GM21723 (cell line): ENCODE measurements at regions not wholly inside any gene's neighbourhood (a gene's known extent, or its start where the extent isn't known, plus 50 kb on each side); places are given as distances from the start of the nearest gene placed in this dataset.

Source experiments
- ATAC-seq: cut with Tn5 transposase; IDR thresholded peaks from one replicate; pipeline ENCODE4 v1.9.1; 2021; ENCODE audit warnings: mild to moderate bottlenecking, moderate library complexity; ENCODE audit not compliant: unreplicated experiment

DNA sequence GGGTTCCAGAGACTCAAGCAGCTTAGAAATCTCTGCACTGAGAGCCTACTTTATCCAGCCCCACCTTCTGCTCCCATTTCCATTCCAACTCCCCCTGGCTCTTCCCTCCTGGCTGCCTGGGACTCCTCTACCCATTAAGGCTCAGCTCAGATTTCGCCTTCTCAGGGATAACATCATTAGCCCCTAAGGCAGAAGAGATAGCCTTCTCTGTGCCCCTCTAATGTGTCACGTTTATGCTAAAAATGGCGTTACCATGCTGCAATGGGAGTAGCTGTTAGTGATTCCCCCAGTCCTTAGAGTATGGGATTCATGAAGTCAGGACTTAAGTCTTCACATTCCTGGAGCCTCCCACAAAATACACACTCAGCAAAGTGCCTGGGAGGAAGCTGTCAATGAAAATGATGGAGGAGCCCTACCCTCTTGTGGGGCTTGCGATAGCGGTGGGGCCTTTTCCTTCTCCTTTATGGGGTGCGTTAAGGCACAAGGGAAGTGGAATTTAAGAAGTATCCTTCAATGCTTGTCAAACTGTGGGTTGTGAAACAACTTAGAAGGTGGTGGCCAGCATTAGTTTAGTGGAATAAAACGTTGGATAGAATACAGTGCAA, 144.7 kb upstream of the COPS8 start:
- no peak for ATAC-seq

DNA sequence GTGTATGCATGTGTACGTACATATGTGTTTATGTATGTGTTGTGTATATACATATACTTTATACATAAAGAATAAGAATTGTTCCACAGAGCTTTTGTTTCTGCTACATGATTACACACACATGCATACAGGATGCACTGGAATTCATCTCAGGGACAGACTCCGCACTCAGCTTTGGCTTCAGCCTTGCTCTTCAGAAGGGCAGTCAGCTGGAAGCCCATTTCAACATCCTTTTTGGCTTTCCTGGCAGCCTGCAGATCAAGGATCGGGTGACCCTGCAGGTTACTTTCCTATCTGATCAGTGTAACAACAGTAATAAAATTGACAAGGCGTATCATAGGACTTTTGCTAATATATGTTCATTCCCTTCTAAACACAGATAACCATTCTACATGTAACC, 144.1 kb upstream of the COPS8 start:
- ATAC-seq, result no peak

GRCh38 chr2:236942554-236942953, 143.1 kb upstream of the COPS8 start:
- no peak for ATAC-seq

DNA sequence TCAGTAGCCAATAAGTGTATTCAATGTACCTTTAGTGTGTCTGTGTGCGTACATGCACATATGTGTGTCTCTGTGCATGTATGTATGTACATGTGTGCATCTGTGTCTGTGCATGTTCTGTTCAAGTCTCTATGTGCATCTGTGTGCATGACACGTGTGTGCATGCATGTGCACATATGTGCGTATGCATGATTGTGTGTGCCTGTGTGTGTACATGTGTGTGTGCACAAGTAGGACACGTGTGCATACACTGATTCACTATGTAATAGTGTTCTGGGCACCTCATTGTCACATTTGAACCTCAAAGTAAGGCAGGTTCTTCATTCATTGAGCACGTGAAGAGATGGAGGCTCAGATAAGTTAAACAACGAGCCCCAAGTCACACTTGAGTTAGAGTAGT, 142.6 kb upstream of the COPS8 start:
- no peak for ATAC-seq

DNA sequence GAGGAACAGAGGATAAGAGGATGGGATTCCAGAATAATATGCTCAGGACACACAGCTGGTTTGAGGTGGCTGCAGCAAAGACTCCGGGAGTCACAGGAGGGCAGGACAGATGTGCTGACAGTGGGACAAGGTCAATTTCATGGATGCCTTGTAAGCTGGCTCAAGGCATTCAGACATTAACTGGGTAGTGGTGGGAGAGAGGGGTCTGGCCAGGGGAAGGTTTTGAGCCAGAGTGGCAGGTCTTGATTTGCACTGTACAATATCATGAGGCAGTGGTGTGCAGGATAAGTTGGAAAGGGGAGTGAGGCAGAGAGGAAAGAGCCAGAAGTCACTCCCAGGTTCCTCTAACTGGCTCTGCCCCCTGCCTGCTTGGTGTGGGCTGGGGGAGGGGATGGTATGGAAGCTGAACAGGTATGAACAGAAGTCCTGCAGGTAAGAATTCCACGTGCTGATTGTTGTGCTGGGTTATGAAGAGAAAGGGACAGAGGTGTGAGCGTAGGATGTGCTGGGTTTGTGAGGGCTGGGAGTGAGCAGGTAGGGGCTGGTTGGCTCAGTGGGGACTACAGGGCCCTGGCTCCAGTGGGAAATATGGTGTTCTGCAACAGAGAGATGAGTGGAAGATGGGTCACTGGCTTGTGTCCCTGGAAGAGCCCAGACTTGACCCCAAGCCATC, 141.7 kb upstream of the COPS8 start:
- ATAC-seq, result no peak

DNA sequence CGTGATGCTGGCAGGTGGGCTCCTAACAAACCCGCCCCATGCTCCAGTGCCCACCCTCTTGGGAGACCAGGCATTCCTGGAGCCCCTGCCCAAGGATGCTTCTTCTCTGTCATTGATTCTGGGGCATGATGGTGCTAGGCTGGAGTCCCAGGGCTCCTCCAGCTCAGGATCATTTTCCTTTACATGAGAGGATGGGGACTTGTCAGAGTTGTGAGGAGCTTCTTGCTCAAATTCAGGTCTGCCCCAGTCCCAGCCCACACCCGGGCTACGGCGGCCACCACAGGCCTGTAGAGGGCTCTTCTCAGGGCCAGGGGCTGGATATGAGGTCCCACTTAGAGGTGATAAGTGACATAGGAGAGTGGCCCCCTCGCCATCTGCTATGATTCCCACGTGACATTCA, 141.1 kb upstream of the COPS8 start:
- ATAC-seq, result no peak

GRCh38 chr2:236945431-236946016, 140.2 kb upstream of the COPS8 start:
- no peak for ATAC-seq

GRCh38 chr2:236946871-236947270, 138.8 kb upstream of the COPS8 start:
- no peak for ATAC-seq

DNA sequence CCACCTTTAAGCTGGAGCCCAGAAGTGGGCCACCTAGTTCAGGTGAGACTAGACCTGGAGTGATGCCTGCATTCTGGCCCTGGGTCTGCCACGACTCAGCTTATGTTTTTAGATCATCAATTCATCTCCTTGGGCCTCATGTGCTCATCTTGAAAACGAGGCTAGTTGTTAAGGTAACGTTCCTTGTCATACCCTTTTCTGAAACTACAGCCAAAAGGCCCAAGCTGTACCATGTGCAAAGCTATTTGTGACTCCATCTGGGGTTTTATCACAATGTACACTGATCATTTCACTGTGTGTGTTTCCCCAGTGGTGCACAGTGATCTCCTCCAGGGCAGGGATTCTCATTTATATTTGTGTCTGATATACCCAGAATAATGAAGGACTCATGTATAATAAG, 138.4 kb upstream of the COPS8 start:
- no peak for ATAC-seq

- no peak for ATAC-seq
These were observed 137.8 kb upstream of the COPS8 start for GRCh38 chr2:236947896-236948295.

DNA sequence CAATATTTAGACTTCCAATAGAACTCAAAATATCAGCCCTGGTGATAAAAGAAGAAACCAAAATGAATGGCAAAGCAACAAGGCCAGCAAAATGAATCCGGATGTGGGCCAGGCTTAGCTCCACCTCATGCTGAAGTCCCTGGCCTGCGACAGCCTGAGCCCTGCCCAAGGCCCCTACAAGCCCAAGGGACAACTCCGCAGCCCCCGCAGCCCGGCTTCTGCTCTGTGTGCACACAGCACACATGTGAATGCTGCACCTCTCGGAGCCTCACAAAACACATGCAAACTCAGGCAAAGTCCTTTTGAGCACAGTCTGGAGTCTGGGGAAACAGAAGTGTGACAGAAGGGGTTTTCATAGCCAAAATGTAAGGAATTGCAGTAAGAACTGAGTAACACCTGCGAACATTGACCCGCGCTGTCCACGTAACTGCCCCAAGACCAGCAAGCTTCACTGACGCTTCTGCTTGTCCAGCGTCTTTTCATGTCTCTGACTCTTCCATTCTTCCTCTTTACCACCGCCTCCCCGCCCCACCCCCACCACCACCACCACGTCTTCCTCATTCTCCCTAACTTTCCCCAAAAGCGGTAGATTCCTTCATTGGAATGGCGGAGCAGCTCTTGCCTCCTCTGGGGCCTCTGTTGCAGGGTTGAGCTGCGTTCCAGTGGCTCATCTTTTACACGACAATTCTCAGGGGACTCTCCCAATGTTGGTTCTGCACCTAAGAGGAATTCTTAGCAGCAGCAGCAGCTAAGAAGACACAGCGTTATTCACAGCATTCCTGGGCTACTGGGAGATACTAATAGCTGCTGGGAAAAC, 136.4 kb upstream of the COPS8 start:
- no peak for ATAC-seq

GRCh38 chr2:236951830-236952475, 133.7 kb upstream of the COPS8 start:
- no peak for ATAC-seq

DNA sequence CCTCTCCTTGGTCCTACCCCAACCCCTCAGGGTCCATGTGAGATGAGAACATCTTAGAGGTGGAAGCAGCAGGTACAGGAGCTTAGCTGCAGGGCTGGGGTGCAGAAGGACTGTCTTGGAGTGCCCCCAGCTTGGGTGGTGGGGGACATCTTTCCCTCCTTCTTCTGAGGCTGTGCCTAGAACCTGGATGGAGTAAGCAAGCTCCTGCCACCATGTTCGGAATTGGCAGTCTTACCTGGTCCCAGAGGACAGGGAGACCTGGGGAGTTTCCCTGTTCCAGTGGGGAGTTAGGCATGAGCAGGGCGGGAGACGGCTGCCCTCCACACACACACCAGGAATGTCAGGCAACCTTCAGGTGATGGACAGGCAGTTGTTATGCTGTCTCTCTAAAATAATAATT, 131.0 kb upstream of the COPS8 start:
- ATAC-seq, result no peak

DNA sequence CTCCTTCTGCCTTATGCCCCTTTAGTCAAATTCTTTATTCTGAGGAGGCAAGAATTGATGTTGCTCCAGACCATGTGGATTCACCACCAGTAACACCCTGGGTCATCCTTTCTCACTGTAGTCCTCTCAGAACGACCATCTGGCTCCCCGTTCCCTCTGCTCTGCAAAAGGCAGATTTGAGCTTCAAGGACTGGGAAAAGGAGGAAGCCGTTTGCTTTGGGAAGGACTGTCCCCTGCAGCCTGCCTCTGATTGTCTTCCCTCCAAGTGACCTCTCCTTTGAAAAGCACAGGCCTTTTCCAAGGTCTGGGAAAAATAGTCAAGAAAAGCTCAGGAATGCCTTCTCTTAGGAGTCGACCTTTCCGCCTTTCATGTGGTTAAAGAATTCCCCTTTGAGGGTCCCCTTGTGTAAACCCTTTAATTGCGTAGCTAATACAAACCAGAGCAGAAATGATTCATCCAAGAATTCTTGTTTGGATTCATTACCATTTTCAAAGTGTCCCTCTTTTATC, 130.1 kb upstream of the COPS8 start:
- no peak for ATAC-seq

- ATAC-seq, result no peak
These were observed 129.6 kb upstream of the COPS8 start for GRCh38 chr2:236956031-236956618.

DNA sequence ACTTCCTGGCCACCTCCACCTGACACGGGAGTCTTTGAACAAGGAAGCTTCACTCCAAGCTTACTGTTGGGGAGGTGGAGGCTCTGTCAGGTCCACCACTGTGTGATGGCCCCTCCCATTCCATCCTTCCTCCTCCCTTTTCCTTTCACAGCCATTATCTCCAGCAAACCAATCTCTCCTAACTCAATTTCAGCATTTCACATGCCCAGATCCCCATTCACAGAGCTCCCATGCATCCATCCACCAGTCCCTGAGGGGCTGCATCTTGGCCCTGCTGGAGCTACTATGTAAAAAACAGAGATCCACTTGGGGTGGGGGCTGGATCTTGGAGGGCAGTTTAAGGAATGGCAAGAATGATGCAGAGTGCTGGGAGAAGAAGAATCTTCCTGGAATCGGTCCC, 129.0 kb upstream of the COPS8 start:
- no peak for ATAC-seq

DNA sequence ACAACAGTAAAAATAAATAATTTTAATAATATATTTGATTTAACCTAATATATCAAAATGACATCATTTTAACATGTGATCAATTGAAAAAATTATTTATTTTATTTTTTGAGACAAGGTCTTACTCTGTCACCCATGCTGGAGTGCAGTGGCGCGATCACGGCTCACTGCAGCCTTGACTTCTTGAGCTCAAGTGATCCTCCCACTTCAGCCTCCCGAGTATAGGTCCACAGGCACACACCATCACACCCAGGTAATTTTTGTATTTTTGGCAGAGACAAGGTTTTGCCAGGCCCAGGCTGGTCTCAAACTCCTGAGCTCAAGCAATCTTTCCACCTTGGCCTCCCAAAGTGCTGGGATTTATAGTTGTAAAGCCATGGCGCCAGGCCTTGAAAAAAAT, 126.7 kb upstream of the COPS8 start:
- no peak for ATAC-seq

- no peak for ATAC-seq
These were observed 125.8 kb upstream of the COPS8 start for GRCh38 chr2:236959876-236960275.

- no peak for ATAC-seq
These were observed 125.2 kb upstream of the COPS8 start for GRCh38 chr2:236960531-236960930.

DNA sequence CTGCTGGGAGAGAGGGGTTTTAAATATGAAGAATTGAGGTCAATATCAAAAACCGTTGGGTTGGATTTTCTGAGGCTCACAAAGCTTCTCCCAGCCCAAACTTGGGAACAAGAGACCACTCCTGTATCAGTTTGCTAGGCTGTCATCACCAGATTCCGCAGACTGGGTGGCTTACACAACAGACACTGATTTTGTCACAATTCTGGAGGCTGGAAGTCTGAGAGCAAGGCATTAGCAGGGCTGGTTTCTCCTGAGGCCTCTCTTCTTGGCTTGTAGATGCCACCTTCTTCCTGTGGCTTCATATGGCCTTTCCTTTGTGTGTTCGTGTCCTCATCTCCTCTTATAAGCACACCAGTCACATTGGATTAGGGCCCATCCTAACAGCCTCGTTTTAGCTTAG, 122.9 kb upstream of the COPS8 start:
- no peak for ATAC-seq
